ENCODE measurements at regions not wholly inside any gene's neighbourhood (a gene's known extent, or its start where the extent isn't known, plus 50 kb on each side); places are given as distances from the start of the nearest gene placed in this dataset.

- Histone ChIP-seq H3K36me3 (no peaks in the 10 kb centered on the region), H3K9me3 (ENCODE audit: severe bottlenecking) (no peaks in the 10 kb centered on the region), H3K4me3 (ENCODE audit: low read depth, low read length) (no peak overlapping the region), H3K27ac (no peak overlapping the region), H3K27me3 (ENCODE audit: insufficient read depth, low read depth, severe bottlenecking) (no peaks in the 10 kb centered on the region)
- DNase-seq: no peak
- no peak for TF ChIP-seq CTCF (IDR thresholded peaks at IDR 0.05; ENCODE audit: low read depth, low read length)
Observed at GRCh38 chr9:106616851-106617345, 246.1 kb upstream of the ZNF462 start.

GRCh38 chr9:106619211-106619610 lies 243.8 kb upstream of the ZNF462 start:
- H3K4me3 ChIP-seq (ENCODE audit: low read depth, low read length): no peak overlapping the region
- no peak overlapping the region for H3K27ac ChIP-seq
- DNase-seq: no peak
- H3K36me3 ChIP-seq: no peaks in the 10 kb centered on the region
- no peaks in the 10 kb centered on the region for H3K9me3 ChIP-seq (ENCODE audit: severe bottlenecking)
- no peaks in the 10 kb centered on the region for H3K27me3 ChIP-seq (ENCODE audit: insufficient read depth, low read depth, severe bottlenecking)
- no peak for TF ChIP-seq CTCF (IDR thresholded peaks at IDR 0.05; ENCODE audit: low read depth, low read length)

GRCh38 chr9:106620081-106620480 lies 242.9 kb upstream of the ZNF462 start:
- H3K36me3 ChIP-seq: no peaks in the 10 kb centered on the region
- no peak overlapping the region for H3K27ac ChIP-seq
- DNase-seq: no peak
- no peak for TF ChIP-seq CTCF (IDR thresholded peaks at IDR 0.05; ENCODE audit: low read depth, low read length)
- no peaks in the 10 kb centered on the region for H3K9me3 ChIP-seq (ENCODE audit: severe bottlenecking)
- H3K27me3 ChIP-seq (ENCODE audit: insufficient read depth, low read depth, severe bottlenecking): no peaks in the 10 kb centered on the region
- H3K4me3 ChIP-seq (ENCODE audit: low read depth, low read length): no peak overlapping the region

GRCh38 chr9:106620866-106621265 lies 242.1 kb upstream of the ZNF462 start:
- TF ChIP-seq CTCF (IDR thresholded peaks at IDR 0.05; ENCODE audit: low read depth, low read length): no peak
- Histone ChIP-seq H3K4me3 (ENCODE audit: low read depth, low read length) (no peak overlapping the region), H3K36me3 (no peaks in the 10 kb centered on the region), H3K9me3 (ENCODE audit: severe bottlenecking) (no peaks in the 10 kb centered on the region), H3K27me3 (ENCODE audit: insufficient read depth, low read depth, severe bottlenecking) (no peaks in the 10 kb centered on the region), H3K27ac (no peak overlapping the region)
- DNase-seq: no peak

- DNase-seq: no peak
Observed at GRCh38 chr9:106621313-106622163, 241.4 kb upstream of the ZNF462 start.

More at GRCh38 chr9:106621313-106622163, 241.4 kb upstream of the ZNF462 start:
- Histone ChIP-seq H3K27ac (no peak overlapping the region), H3K9me3 (ENCODE audit: severe bottlenecking) (no peaks in the 10 kb centered on the region), H3K4me3 (ENCODE audit: low read depth, low read length) (no peak overlapping the region), H3K27me3 (ENCODE audit: insufficient read depth, low read depth, severe bottlenecking) (no peaks in the 10 kb centered on the region), H3K36me3 (no peaks in the 10 kb centered on the region)
- no peak for TF ChIP-seq CTCF (IDR thresholded peaks at IDR 0.05; ENCODE audit: low read depth, low read length)

Measured in WERI-Rb-1 (cell line).